ENCODE measurements at regions not wholly inside any gene's neighbourhood (a gene's known extent, or its start where the extent isn't known, plus 50 kb on each side); places are given as distances from the start of the nearest gene placed in this dataset.

DNA sequence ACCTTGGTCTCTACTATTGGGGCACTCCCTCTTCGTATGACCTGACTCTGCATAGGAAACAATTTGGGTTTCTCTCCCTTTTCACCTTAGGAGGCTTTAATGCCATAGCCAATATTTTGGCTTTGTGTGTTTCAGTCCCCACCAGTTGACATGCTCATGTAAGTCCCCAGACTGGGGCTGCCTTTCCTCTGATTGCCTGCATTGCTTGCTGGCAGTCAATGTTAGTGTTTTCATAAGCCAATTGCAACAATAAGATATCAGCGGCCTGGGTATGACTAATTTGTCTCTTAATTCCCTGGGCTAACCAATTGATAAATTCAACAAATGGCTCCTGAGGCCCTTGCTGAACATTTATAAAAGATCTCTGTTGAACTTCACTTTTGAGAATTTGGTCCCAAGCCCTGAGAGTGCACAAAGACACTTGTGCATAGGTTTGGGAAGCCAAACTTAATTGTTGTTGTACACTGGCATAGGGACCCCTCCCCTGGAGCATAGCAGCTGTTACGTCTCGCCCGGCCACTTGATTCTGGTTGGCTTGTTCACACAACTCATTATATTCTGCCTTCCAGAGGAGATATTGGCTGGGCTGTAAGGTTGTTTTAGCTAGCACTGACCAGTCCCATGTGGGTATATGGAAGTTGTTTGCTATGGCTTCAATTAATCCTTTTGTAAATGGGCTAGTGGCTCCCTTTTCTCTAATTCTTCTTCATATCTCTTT lies 206.2 kb downstream of the PABPC4L start:
- no peaks in the 10 kb centered on the region for H4K20me1 ChIP-seq (ENCODE audit: insufficient read depth)
- DNase-seq = no peak
- no peaks in the 10 kb centered on the region for H3K27me3 ChIP-seq (replicated peaks; ENCODE audit: insufficient read depth)
- no peaks in the 10 kb centered on the region for H3F3A ChIP-seq (ENCODE audit: insufficient read depth)
- H3K9ac ChIP-seq = no peak overlapping the region
- no peaks in the 10 kb centered on the region for H3K4me1 ChIP-seq (ENCODE audit: insufficient read depth)
- no peak overlapping the region for H3K27ac ChIP-seq
- TF ChIP-seq EZH2 (IDR thresholded peaks at IDR 0.05; ENCODE audit: insufficient read depth, poor library complexity, severe bottlenecking) = no peak
- no peak for TF ChIP-seq EZH2phosphoT487 (IDR thresholded peaks at IDR 0.05; ENCODE audit: insufficient read depth, low read depth)
- H2AFZ ChIP-seq = no peak overlapping the region
- H3K4me2 ChIP-seq (ENCODE audit: unreplicated experiment) = no peak overlapping the region
- H3K9me3 ChIP-seq (ENCODE audit: low read depth) = no peaks in the 10 kb centered on the region
- H3K4me3 ChIP-seq = no peak overlapping the region
- H3K79me2 ChIP-seq (ENCODE audit: insufficient read depth) = no peaks in the 10 kb centered on the region
- H3K9me2 ChIP-seq (ENCODE audit: insufficient read depth) = no peaks in the 10 kb centered on the region
- H3K36me3 ChIP-seq (ENCODE audit: low read depth) = no peaks in the 10 kb centered on the region
- in situ Hi-C loops (cut with MboI) = no loop called here
- WGBS, 2 experiments (ENCODE audit: low coverage in 1 of 2, low lambda C conversion rate in 2 of 2, missing lambda C conversion rate in 2 of 2) = 62 to 65% methylated on average over 5 of the region's 5 CpGs

DNA sequence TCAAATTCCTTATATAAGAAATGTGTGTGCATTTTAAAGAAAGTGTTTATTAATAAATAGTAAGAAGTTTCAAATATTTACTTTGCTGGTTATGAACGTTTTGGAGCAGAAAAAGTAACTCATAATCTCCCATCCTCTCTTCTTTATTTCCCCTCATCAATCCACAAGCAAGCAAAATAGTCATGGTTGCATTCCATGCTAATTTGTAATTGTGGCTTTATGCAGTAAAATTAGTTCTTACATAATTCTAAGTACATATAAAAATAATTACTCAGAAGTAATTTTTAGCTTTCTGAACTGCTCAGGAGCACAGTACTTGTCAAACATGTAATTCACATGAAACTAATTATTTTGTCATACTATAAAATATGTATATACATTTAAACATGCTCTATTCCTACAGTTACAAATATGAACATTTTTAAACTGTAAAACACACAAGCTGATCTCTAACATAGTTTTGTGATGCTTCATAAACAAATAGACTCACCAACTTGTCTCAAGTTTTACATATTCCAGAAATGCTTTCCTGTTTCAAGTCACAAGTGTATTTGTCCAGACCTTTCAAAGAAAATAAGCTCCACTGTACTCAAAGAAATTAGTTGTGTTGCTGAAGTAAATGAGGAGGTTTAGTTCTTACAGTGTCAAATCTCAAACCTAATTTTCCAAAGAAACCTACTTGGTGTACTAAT lies 218.9 kb downstream of the PABPC4L start:
- H2AFZ ChIP-seq = no peak overlapping the region
- H3K9me2 ChIP-seq (ENCODE audit: insufficient read depth) = no peaks in the 10 kb centered on the region
- no peaks in the 10 kb centered on the region for H3K9me3 ChIP-seq (ENCODE audit: low read depth)
- H4K20me1 ChIP-seq (ENCODE audit: insufficient read depth) = no peaks in the 10 kb centered on the region
- TF ChIP-seq EZH2 (IDR thresholded peaks at IDR 0.05; ENCODE audit: insufficient read depth, poor library complexity, severe bottlenecking) = no peak
- no peak for TF ChIP-seq EZH2phosphoT487 (IDR thresholded peaks at IDR 0.05; ENCODE audit: insufficient read depth, low read depth)
- no peaks in the 10 kb centered on the region for H3K36me3 ChIP-seq (ENCODE audit: low read depth)
- no peak overlapping the region for H3K9ac ChIP-seq
- DNase-seq = peak; percentile 10
- H3K27ac ChIP-seq = no peak overlapping the region
- H3K79me2 ChIP-seq (ENCODE audit: insufficient read depth) = no peaks in the 10 kb centered on the region
- WGBS, 2 experiments (ENCODE audit: low coverage in 1 of 2, low lambda C conversion rate in 2 of 2, missing lambda C conversion rate in 2 of 2) = 0 to 2% methylated on average over 1 of the region's 1 CpG
- peaks cover 3% of the 10 kb centered on the region; the same call in 1 of the 2 replicates for H3K4me1 ChIP-seq (ENCODE audit: insufficient read depth)
- H3F3A ChIP-seq (ENCODE audit: insufficient read depth) = no peaks in the 10 kb centered on the region
- no peaks in the 10 kb centered on the region for H3K27me3 ChIP-seq (replicated peaks; ENCODE audit: insufficient read depth)
- no peak overlapping the region for H3K4me2 ChIP-seq (ENCODE audit: unreplicated experiment)
- in situ Hi-C loops (cut with MboI) = no loop called here
- H3K4me3 ChIP-seq = no peak overlapping the region

DNA sequence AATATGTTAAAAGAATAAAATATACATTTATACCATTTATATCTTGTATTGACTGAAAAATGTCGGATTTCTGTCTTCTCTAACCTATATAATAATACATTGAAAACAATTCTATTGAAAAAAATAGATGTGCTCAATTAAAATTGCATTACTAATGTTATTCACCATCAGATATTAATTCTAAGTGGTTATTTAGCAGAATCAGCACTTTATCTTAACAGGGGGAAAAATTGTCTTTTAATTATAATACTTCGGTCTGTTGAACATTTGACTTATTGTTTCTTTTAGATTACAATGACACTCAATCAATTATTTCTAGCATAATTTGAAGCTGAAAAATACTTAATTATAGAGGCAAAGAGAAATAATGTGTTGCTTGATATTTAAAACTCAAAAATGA lies 220.3 kb downstream of the PABPC4L start:
- Histone ChIP-seq H3K4me1 (ENCODE audit: insufficient read depth) (peaks cover 3% of the 10 kb centered on the region; the same call in 1 of the 2 replicates), H3K9me2 (ENCODE audit: insufficient read depth) (no peaks in the 10 kb centered on the region), H3K9me3 (ENCODE audit: low read depth) (no peaks in the 10 kb centered on the region), H3K4me3 (no peak overlapping the region), H3K79me2 (ENCODE audit: insufficient read depth) (no peaks in the 10 kb centered on the region), H2AFZ (no peak overlapping the region), H3F3A (ENCODE audit: insufficient read depth) (no peaks in the 10 kb centered on the region), H3K27me3 (replicated peaks; ENCODE audit: insufficient read depth) (no peaks in the 10 kb centered on the region), H4K20me1 (ENCODE audit: insufficient read depth) (no peaks in the 10 kb centered on the region), H3K36me3 (ENCODE audit: low read depth) (no peaks in the 10 kb centered on the region), H3K27ac (no peak overlapping the region), H3K4me2 (ENCODE audit: unreplicated experiment) (no peak overlapping the region), H3K9ac (no peak overlapping the region)
- in situ Hi-C loops (cut with MboI) = no loop called here
- no peak for DNase-seq
- no peak for TF ChIP-seq EZH2 (IDR thresholded peaks at IDR 0.05; ENCODE audit: insufficient read depth, poor library complexity, severe bottlenecking)
- 59 to 69% methylated on average over 2 of the region's 2 CpGs for WGBS, 2 experiments (ENCODE audit: low coverage in 1 of 2, low lambda C conversion rate in 2 of 2, missing lambda C conversion rate in 2 of 2)

DNA sequence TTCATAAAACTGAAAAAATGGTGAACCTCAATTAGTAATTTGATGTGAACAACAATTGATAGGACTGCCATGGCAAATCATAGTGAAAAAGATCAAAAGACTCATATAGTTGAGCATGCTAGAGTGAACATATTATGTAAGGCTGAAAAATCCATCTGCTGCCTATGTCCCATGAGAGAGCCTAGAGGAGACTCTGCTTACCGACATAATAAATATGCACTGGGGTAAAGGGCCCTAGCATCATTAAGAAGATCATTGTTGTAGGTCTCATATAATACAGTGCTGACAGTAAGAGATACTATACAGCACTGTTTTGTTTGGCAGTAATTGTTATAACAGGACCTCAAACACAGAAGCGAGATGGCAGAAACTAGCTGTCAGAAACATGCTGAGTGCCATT lies 229.0 kb downstream of the PABPC4L start:
- Histone ChIP-seq H3K36me3 (ENCODE audit: low read depth) (no peaks in the 10 kb centered on the region), H3K9me3 (ENCODE audit: low read depth) (no peaks in the 10 kb centered on the region), H3K9me2 (ENCODE audit: insufficient read depth) (no peaks in the 10 kb centered on the region), H4K20me1 (ENCODE audit: insufficient read depth) (no peaks in the 10 kb centered on the region), H3K4me1 (ENCODE audit: insufficient read depth) (no peaks in the 10 kb centered on the region), H3K79me2 (ENCODE audit: insufficient read depth) (no peaks in the 10 kb centered on the region), H3K9ac (no peak overlapping the region), H3K27ac (no peak overlapping the region), H3K27me3 (replicated peaks; ENCODE audit: insufficient read depth) (no peaks in the 10 kb centered on the region), H3F3A (ENCODE audit: insufficient read depth) (no peaks in the 10 kb centered on the region), H2AFZ (no peak overlapping the region), H3K4me2 (ENCODE audit: unreplicated experiment) (no peak overlapping the region), H3K4me3 (no peak overlapping the region)
- DNase-seq = no peak
- WGBS, 2 experiments (ENCODE audit: low coverage in 1 of 2, low lambda C conversion rate in 2 of 2, missing lambda C conversion rate in 2 of 2) = 55 to 62% methylated on average over 2 of the region's 2 CpGs
- TF ChIP-seq EZH2 (IDR thresholded peaks at IDR 0.05; ENCODE audit: insufficient read depth, poor library complexity, severe bottlenecking) (no peak), EZH2phosphoT487 (IDR thresholded peaks at IDR 0.05; ENCODE audit: insufficient read depth, low read depth) (no peak)
- in situ Hi-C loops (cut with MboI) = no loop called here

Data from GM23248 (cell line).